GM13976 (cell line): ENCODE measurements at regions not wholly inside any gene's neighbourhood (a gene's known extent, or its start where the extent isn't known, plus 50 kb on each side); places are given as distances from the start of the nearest gene placed in this dataset.
"Not testable (repeated sequence)": the region's sequence is repeated elsewhere in the genome, so short reads cannot be mapped to it uniquely, and the experiment has no call there.

Experiments used
- DNase-seq: peaks from one replicate; pipeline ENCODE4 v3.0.0; 2012; ENCODE audit warnings: low spot score
- CTCF ChIP-seq: IDR thresholded peaks from 2 replicates; pipeline ENCODE4 v1.5.1; 2012; ENCODE audit warnings: borderline replicate concordance, mild to moderate bottlenecking; ENCODE audit not compliant: insufficient read depth; ENCODE audit errors: extremely low read depth, missing control alignments, control extremely low read depth
- in situ Hi-C: fragments of 300-500 bp; cut with MboI; formaldehyde crosslinking; loops from one replicate; pipeline ENCODE4 v1.12.0; 2022; ENCODE audit warnings: low sequenced_read_pairs, mixed read lengths, inconsistent platforms; ENCODE audit not compliant: unreplicated experiment

GRCh38 chr2:49318531-49318930, 164.2 kb upstream of the FSHR start:
- no peak for DNase-seq
- in situ Hi-C loops, result no loop called here
- no peak for TF ChIP-seq CTCF

- in situ Hi-C loops, result no loop called here
- DNase-seq, result no peak
- no peak for TF ChIP-seq CTCF
Measured at GRCh38 chr2:49309461-49309860, 155.1 kb upstream of the FSHR start.

GRCh38 chr2:49306925-49307324, 152.6 kb upstream of the FSHR start:
- in situ Hi-C loops, result no loop called here
- TF ChIP-seq CTCF, result no peak
- no peak for DNase-seq

- in situ Hi-C loops, DNase-seq: not testable (repeated sequence)
Measured at GRCh38 chr2:49298693-49299092, 144.4 kb upstream of the FSHR start.

- no peak for TF ChIP-seq CTCF
- in situ Hi-C loops, result no loop called here
- no peak for DNase-seq
Measured at GRCh38 chr2:49298230-49298629, 143.9 kb upstream of the FSHR start.

GRCh38 chr2:49296107-49296867, 142.0 kb upstream of the FSHR start:
- no peak for TF ChIP-seq CTCF
- DNase-seq, result no peak
- in situ Hi-C loops, result no loop called here

- in situ Hi-C loops, result no loop called here
- TF ChIP-seq CTCF, result no peak
- DNase-seq, result no peak
Measured at GRCh38 chr2:49294225-49294624, 139.9 kb upstream of the FSHR start.
